ENCODE measurements at regions not wholly inside any gene's neighbourhood (a gene's known extent, or its start where the extent isn't known, plus 50 kb on each side); places are given as distances from the start of the nearest gene placed in this dataset.
"Not testable (repeated sequence)": the region's sequence is repeated elsewhere in the genome, so short reads cannot be mapped to it uniquely, and the experiment has no call there.

- no peak for DNase-seq
Observed at GRCh38 chr21:20341431-20341830, 656.8 kb upstream of the NCAM2 start.

- DNase-seq = no peak
Observed at GRCh38 chr21:20343186-20343585, 655.0 kb upstream of the NCAM2 start.

- no peak for DNase-seq
Observed at GRCh38 chr21:20351138-20351537, 647.1 kb upstream of the NCAM2 start.

GRCh38 chr21:20353351-20353750 is 644.9 kb upstream of the NCAM2 start:
- no peak for DNase-seq

- DNase-seq = no peak
Observed at GRCh38 chr21:20373031-20373430, 625.2 kb upstream of the NCAM2 start.

- DNase-seq = no peak
Observed at GRCh38 chr21:20377250-20377649, 621.0 kb upstream of the NCAM2 start.

GRCh38 chr21:20388400-20388799 is 609.8 kb upstream of the NCAM2 start:
- no peak for DNase-seq

- no peak for DNase-seq
Observed at GRCh38 chr21:20396798-20397197, 601.4 kb upstream of the NCAM2 start.

GRCh38 chr21:20404915-20405314 is 593.3 kb upstream of the NCAM2 start:
- no peak for DNase-seq

GRCh38 chr21:20418353-20418752 is 579.9 kb upstream of the NCAM2 start:
- no peak for DNase-seq

- DNase-seq = no peak
Observed at GRCh38 chr21:20419772-20420171, 578.4 kb upstream of the NCAM2 start.

GRCh38 chr21:20424943-20425342 is 573.3 kb upstream of the NCAM2 start:
- DNase-seq = no peak

- no peak for DNase-seq
Observed at GRCh38 chr21:20425856-20426255, 572.4 kb upstream of the NCAM2 start.

GRCh38 chr21:20440338-20440737 is 557.9 kb upstream of the NCAM2 start:
- no peak for DNase-seq

GRCh38 chr21:20443558-20444155 is 554.6 kb upstream of the NCAM2 start:
- peak in 1 of 2 donors; percentile 4 for DNase-seq

- DNase-seq = no peak
Observed at GRCh38 chr21:20445971-20446370, 552.2 kb upstream of the NCAM2 start.

- no peak for DNase-seq
Observed at GRCh38 chr21:20451046-20451445, 547.2 kb upstream of the NCAM2 start.

GRCh38 chr21:20452935-20453334 is 545.3 kb upstream of the NCAM2 start:
- no peak for DNase-seq

- DNase-seq = no peak
Observed at GRCh38 chr21:20459838-20460237, 538.4 kb upstream of the NCAM2 start.

GRCh38 chr21:20463362-20463761 is 534.8 kb upstream of the NCAM2 start:
- no peak for DNase-seq

GRCh38 chr21:20469361-20469760 is 528.8 kb upstream of the NCAM2 start:
- DNase-seq = peak; percentile 36 to 49

GRCh38 chr21:20486303-20486702 is 511.9 kb upstream of the NCAM2 start:
- no peak for DNase-seq

GRCh38 chr21:20502915-20503314 is 495.3 kb upstream of the NCAM2 start:
- not testable (repeated sequence) for DNase-seq

GRCh38 chr21:20507783-20508182 is 490.4 kb upstream of the NCAM2 start:
- no peak for DNase-seq

Data from right lung (tissue), 2 donors.